ENCODE measurements at regions not wholly inside any gene's neighbourhood (a gene's known extent, or its start where the extent isn't known, plus 50 kb on each side); places are given as distances from the start of the nearest gene placed in this dataset.
A peak's percentile ranks its signal among the peaks of the same experiment; 100 is the strongest.

- intact Hi-C loops (cut with micrococcal nuclease), result no loop called here
- Mint-ChIP-seq H3K36me3 (ENCODE audit: low read depth) (no peaks in the 10 kb centered on the region), H3K27me3 (no peaks in the 10 kb centered on the region), H3K4me3 (no peak overlapping the region), H3K9me3 (no peaks in the 10 kb centered on the region), H3K4me1 (no peaks in the 10 kb centered on the region), H3K27ac (no peak overlapping the region)
- no peak for DNase-seq
Observed at GRCh38 chr20:59491884-59492283, 112.5 kb upstream of the PHACTR3 start.

- Mint-ChIP-seq H3K9me3 (no peaks in the 10 kb centered on the region), H3K27me3 (peaks cover 2% of the 10 kb centered on the region), H3K36me3 (ENCODE audit: low read depth) (no peaks in the 10 kb centered on the region), H3K4me3 (no peak overlapping the region), H3K4me1 (no peaks in the 10 kb centered on the region), H3K27ac (no peak overlapping the region)
- intact Hi-C loops (cut with micrococcal nuclease), result no loop called here
- DNase-seq, result no peak
Observed at GRCh38 chr20:59493926-59494325, 110.4 kb upstream of the PHACTR3 start.

GRCh38 chr20:59495166-59495565 lies 109.2 kb upstream of the PHACTR3 start:
- intact Hi-C loops (cut with micrococcal nuclease), result loop anchor here (5.0 kb wide), 2 partner anchors 273 to 633 kb away; no protein-coding TSS in a partner anchor
- Mint-ChIP-seq H3K9me3 (no peaks in the 10 kb centered on the region), H3K27ac (no peak overlapping the region), H3K4me1 (no peaks in the 10 kb centered on the region), H3K27me3 (peaks cover 11% of the 10 kb centered on the region), H3K36me3 (ENCODE audit: low read depth) (no peaks in the 10 kb centered on the region), H3K4me3 (no peak overlapping the region)
- DNase-seq, result no peak

GRCh38 chr20:59495894-59496510 lies 108.3 kb upstream of the PHACTR3 start:
- Mint-ChIP-seq H3K27ac (no peak overlapping the region), H3K9me3 (no peaks in the 10 kb centered on the region), H3K4me1 (no peaks in the 10 kb centered on the region), H3K4me3 (no peak overlapping the region), H3K36me3 (ENCODE audit: low read depth) (no peaks in the 10 kb centered on the region), H3K27me3 (peaks cover 12% of the 10 kb centered on the region)
- peak; percentile 89 for DNase-seq
- intact Hi-C loops (cut with micrococcal nuclease), result loop anchor here (5.0 kb wide), 2 partner anchors 274 to 634 kb away; no protein-coding TSS in a partner anchor

GRCh38 chr20:59498291-59498690 lies 106.0 kb upstream of the PHACTR3 start:
- Mint-ChIP-seq H3K36me3 (ENCODE audit: low read depth) (no peaks in the 10 kb centered on the region), H3K4me1 (no peaks in the 10 kb centered on the region), H3K27me3 (peaks cover 12% of the 10 kb centered on the region), H3K4me3 (no peak overlapping the region), H3K27ac (no peak overlapping the region), H3K9me3 (no peaks in the 10 kb centered on the region)
- intact Hi-C loops (cut with micrococcal nuclease), result loop anchor here (5.0 kb wide), 2 partner anchors 276 to 636 kb away; no protein-coding TSS in a partner anchor
- DNase-seq, result no peak

- intact Hi-C loops (cut with micrococcal nuclease), result loop anchor here (5.0 kb wide), 2 partner anchors 278 to 638 kb away; no protein-coding TSS in a partner anchor
- Mint-ChIP-seq H3K27ac (no peak overlapping the region), H3K9me3 (no peaks in the 10 kb centered on the region), H3K27me3 (peaks cover 12% of the 10 kb centered on the region), H3K4me3 (no peak overlapping the region), H3K36me3 (ENCODE audit: low read depth) (no peaks in the 10 kb centered on the region), H3K4me1 (no peaks in the 10 kb centered on the region)
- no peak for DNase-seq
Observed at GRCh38 chr20:59499863-59500262, 104.5 kb upstream of the PHACTR3 start.

- intact Hi-C loops (cut with micrococcal nuclease), result no loop called here
- peaks cover 14% of the 10 kb centered on the region for H3K27me3 Mint-ChIP-seq
- H3K4me1 Mint-ChIP-seq, result no peaks in the 10 kb centered on the region
- H3K36me3 Mint-ChIP-seq (ENCODE audit: low read depth), result no peaks in the 10 kb centered on the region
- DNase-seq, result no peak
- no peak overlapping the region for H3K27ac Mint-ChIP-seq
- H3K4me3 Mint-ChIP-seq, result no peak overlapping the region
- H3K9me3 Mint-ChIP-seq, result no peaks in the 10 kb centered on the region
Observed at GRCh38 chr20:59508729-59509128, 95.6 kb upstream of the PHACTR3 start.

GRCh38 chr20:59512651-59513050 lies 91.7 kb upstream of the PHACTR3 start:
- peaks cover 35% of the 10 kb centered on the region for H3K27me3 Mint-ChIP-seq
- no peak overlapping the region for H3K4me3 Mint-ChIP-seq
- H3K9me3 Mint-ChIP-seq, result no peaks in the 10 kb centered on the region
- H3K36me3 Mint-ChIP-seq (ENCODE audit: low read depth), result no peaks in the 10 kb centered on the region
- intact Hi-C loops (cut with micrococcal nuclease), result no loop called here
- H3K4me1 Mint-ChIP-seq, result no peaks in the 10 kb centered on the region
- DNase-seq, result peak; percentile 9
- no peak overlapping the region for H3K27ac Mint-ChIP-seq

GRCh38 chr20:59514554-59514953 lies 89.8 kb upstream of the PHACTR3 start:
- no peaks in the 10 kb centered on the region for H3K9me3 Mint-ChIP-seq
- no peaks in the 10 kb centered on the region for H3K36me3 Mint-ChIP-seq (ENCODE audit: low read depth)
- no peaks in the 10 kb centered on the region for H3K4me1 Mint-ChIP-seq
- peaks cover 35% of the 10 kb centered on the region for H3K27me3 Mint-ChIP-seq
- H3K27ac Mint-ChIP-seq, result no peak overlapping the region
- DNase-seq, result peak; percentile 36
- intact Hi-C loops (cut with micrococcal nuclease), result no loop called here
- H3K4me3 Mint-ChIP-seq, result no peak overlapping the region

- peak; percentile 64 for DNase-seq
- Mint-ChIP-seq H3K36me3 (ENCODE audit: low read depth) (no peaks in the 10 kb centered on the region), H3K4me1 (no peaks in the 10 kb centered on the region), H3K27ac (no peak overlapping the region), H3K27me3 (peaks cover 35% of the 10 kb centered on the region), H3K9me3 (no peaks in the 10 kb centered on the region), H3K4me3 (no peak overlapping the region)
- intact Hi-C loops (cut with micrococcal nuclease), result no loop called here
Observed at GRCh38 chr20:59515013-59515905, 89.1 kb upstream of the PHACTR3 start.

- no peaks in the 10 kb centered on the region for H3K9me3 Mint-ChIP-seq
- intact Hi-C loops (cut with micrococcal nuclease), result no loop called here
- H3K36me3 Mint-ChIP-seq (ENCODE audit: low read depth), result no peaks in the 10 kb centered on the region
- no peaks in the 10 kb centered on the region for H3K4me1 Mint-ChIP-seq
- peaks cover 35% of the 10 kb centered on the region for H3K27me3 Mint-ChIP-seq
- no peak overlapping the region for H3K4me3 Mint-ChIP-seq
- DNase-seq, result no peak
- H3K27ac Mint-ChIP-seq, result no peak overlapping the region
Observed at GRCh38 chr20:59515906-59516209, 88.5 kb upstream of the PHACTR3 start.

GRCh38 chr20:59518881-59519706 lies 85.2 kb upstream of the PHACTR3 start:
- intact Hi-C loops (cut with micrococcal nuclease), result no loop called here
- no peaks in the 10 kb centered on the region for H3K36me3 Mint-ChIP-seq (ENCODE audit: low read depth)
- no peaks in the 10 kb centered on the region for H3K9me3 Mint-ChIP-seq
- no peak overlapping the region for H3K27ac Mint-ChIP-seq
- H3K4me1 Mint-ChIP-seq, result no peaks in the 10 kb centered on the region
- H3K4me3 Mint-ChIP-seq, result no peak overlapping the region
- peaks cover 35% of the 10 kb centered on the region for H3K27me3 Mint-ChIP-seq
- DNase-seq, result peak; percentile 76

- Mint-ChIP-seq H3K27ac (no peak overlapping the region), H3K4me1 (no peaks in the 10 kb centered on the region), H3K9me3 (no peaks in the 10 kb centered on the region), H3K27me3 (peaks cover 41% of the 10 kb centered on the region), H3K36me3 (ENCODE audit: low read depth) (no peaks in the 10 kb centered on the region), H3K4me3 (no peak overlapping the region)
- intact Hi-C loops (cut with micrococcal nuclease), result no loop called here
- no peak for DNase-seq
Observed at GRCh38 chr20:59519707-59520014, 84.7 kb upstream of the PHACTR3 start.

- no peak overlapping the region for H3K4me3 Mint-ChIP-seq
- H3K4me1 Mint-ChIP-seq, result peaks cover 2% of the 10 kb centered on the region
- H3K27ac Mint-ChIP-seq, result no peak overlapping the region
- DNase-seq, result no peak
- peaks cover 43% of the 10 kb centered on the region for H3K27me3 Mint-ChIP-seq
- intact Hi-C loops (cut with micrococcal nuclease), result no loop called here
- no peaks in the 10 kb centered on the region for H3K9me3 Mint-ChIP-seq
- H3K36me3 Mint-ChIP-seq (ENCODE audit: low read depth), result no peaks in the 10 kb centered on the region
Observed at GRCh38 chr20:59520814-59521213, 83.5 kb upstream of the PHACTR3 start.

Data from activated CD4-positive, alpha-beta T cell treated with anti-CD3 and anti-CD28 coated beads, Interleukin-2, amount 10 ng/mL, durations not matched to agents 24 days and 14 days (primary cell).